ENCODE measurements at regions not wholly inside any gene's neighbourhood (a gene's known extent, or its start where the extent isn't known, plus 50 kb on each side); places are given as distances from the start of the nearest gene placed in this dataset.

GRCh38 chr10:10925667-10926066 lies 92.0 kb upstream of the CELF2 start:
- in situ Hi-C loops (cut with MboI; ENCODE audit: low sequenced_read_pairs, unreplicated experiment) = no loop called here
- DNase-seq (ENCODE audit: low spot score) = no peak
- no peak for TF ChIP-seq CTCF (IDR thresholded peaks at IDR 0.05; ENCODE audit: borderline replicate concordance, control extremely low read depth, extremely low read depth, insufficient read depth, missing control alignments)

GRCh38 chr10:10927608-10928007 lies 90.1 kb upstream of the CELF2 start:
- TF ChIP-seq CTCF (IDR thresholded peaks at IDR 0.05; ENCODE audit: borderline replicate concordance, control extremely low read depth, extremely low read depth, insufficient read depth, missing control alignments) = no peak
- DNase-seq (ENCODE audit: low spot score) = no peak
- in situ Hi-C loops (cut with MboI; ENCODE audit: low sequenced_read_pairs, unreplicated experiment) = no loop called here

- no peak for DNase-seq (ENCODE audit: low spot score)
- TF ChIP-seq CTCF (IDR thresholded peaks at IDR 0.05; ENCODE audit: borderline replicate concordance, control extremely low read depth, extremely low read depth, insufficient read depth, missing control alignments) = no peak
- in situ Hi-C loops (cut with MboI; ENCODE audit: low sequenced_read_pairs, unreplicated experiment) = no loop called here
These were observed 86.5 kb upstream of the CELF2 start for GRCh38 chr10:10930979-10931743.

GRCh38 chr10:10935032-10935431 lies 82.6 kb upstream of the CELF2 start:
- in situ Hi-C loops (cut with MboI; ENCODE audit: low sequenced_read_pairs, unreplicated experiment) = no loop called here
- no peak for DNase-seq (ENCODE audit: low spot score)
- TF ChIP-seq CTCF (IDR thresholded peaks at IDR 0.05; ENCODE audit: borderline replicate concordance, control extremely low read depth, extremely low read depth, insufficient read depth, missing control alignments) = no peak

- TF ChIP-seq CTCF (IDR thresholded peaks at IDR 0.05; ENCODE audit: borderline replicate concordance, control extremely low read depth, extremely low read depth, insufficient read depth, missing control alignments) = no peak
- in situ Hi-C loops (cut with MboI; ENCODE audit: low sequenced_read_pairs, unreplicated experiment) = no loop called here
- no peak for DNase-seq (ENCODE audit: low spot score)
These were observed 79.0 kb upstream of the CELF2 start for GRCh38 chr10:10938676-10939075.

- TF ChIP-seq CTCF (IDR thresholded peaks at IDR 0.05; ENCODE audit: borderline replicate concordance, control extremely low read depth, extremely low read depth, insufficient read depth, missing control alignments) = no peak
- in situ Hi-C loops (cut with MboI; ENCODE audit: low sequenced_read_pairs, unreplicated experiment) = no loop called here
- DNase-seq (ENCODE audit: low spot score) = no peak
These were observed 76.4 kb upstream of the CELF2 start for GRCh38 chr10:10941127-10941730.
